GM21360 (cell line): ENCODE measurements at regions not wholly inside any gene's neighbourhood (a gene's known extent, or its start where the extent isn't known, plus 50 kb on each side); places are given as distances from the start of the nearest gene placed in this dataset.

Experiments used
- ATAC-seq: cut with Tn5 transposase; IDR thresholded peaks from one replicate; pipeline ENCODE4 v1.9.1; 2021; ENCODE audit warnings: mild to moderate bottlenecking, moderate library complexity; ENCODE audit not compliant: unreplicated experiment

GRCh38 chr7:118671149-118671548 is 446.6 kb downstream of the ANKRD7 start:
- no peak for ATAC-seq

DNA sequence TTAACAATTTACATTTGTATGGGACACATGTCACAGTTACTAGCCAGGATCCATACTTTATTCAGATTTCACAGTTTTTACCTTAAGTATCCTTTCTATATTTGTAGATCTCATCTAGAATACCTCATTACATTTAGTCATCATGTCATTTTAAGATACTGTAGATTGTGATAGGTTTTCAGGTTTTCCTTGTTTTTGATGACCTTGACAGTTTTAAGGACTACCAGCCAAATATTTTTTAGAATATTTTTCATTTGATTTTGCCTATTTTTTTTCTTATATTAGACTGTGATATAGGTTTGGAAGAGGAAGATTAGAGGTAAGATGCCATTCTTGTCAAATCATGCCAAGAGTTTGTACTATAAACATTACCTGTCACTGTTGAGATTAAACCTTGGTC is 460.3 kb downstream of the ANKRD7 start:
- no peak for ATAC-seq

DNA sequence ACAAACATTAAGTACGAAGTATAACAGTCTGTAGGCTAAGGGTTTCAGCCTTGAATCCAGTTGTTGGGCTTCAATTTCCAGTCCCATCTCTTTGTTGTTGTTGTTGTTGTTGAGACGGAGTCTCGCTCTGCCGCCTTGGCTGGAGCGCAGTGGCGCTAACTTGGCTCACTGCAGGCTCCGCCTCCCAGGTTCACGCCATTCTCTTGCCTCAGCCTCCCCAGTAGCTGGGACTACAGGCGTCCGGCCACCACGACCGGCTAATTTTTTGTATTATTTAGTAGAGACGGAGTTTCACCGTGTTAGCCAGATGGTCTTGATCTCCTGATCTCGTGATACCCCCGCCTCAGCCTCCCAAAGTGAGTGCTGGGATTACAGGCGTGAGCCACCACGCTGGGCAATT is 464.9 kb downstream of the ANKRD7 start:
- ATAC-seq: no peak

GRCh38 chr7:118696879-118697278 is 472.4 kb downstream of the ANKRD7 start:
- ATAC-seq: no peak

GRCh38 chr7:118699222-118699621 is 474.7 kb downstream of the ANKRD7 start:
- ATAC-seq: no peak

- no peak for ATAC-seq
These were observed 484.2 kb downstream of the ANKRD7 start for GRCh38 chr7:118708741-118709140.

DNA sequence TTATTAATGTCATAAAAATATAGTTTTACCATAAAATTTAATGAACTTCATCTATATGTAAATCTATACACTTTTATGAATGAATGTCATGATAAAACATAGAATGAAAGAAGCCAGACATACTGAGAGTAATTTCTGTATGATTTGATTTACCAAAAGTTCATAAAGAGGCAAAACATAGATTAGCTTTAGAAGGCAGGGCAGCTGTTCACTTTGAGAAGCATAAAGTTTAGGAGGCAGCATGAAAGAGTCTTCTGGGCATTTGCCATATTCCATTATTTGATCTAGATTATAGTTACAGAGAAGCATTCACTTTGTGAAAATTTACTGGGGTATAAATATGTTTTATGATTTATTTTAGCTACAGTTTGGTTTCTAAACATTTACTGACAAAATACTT is 487.2 kb downstream of the ANKRD7 start:
- ATAC-seq: no peak

DNA sequence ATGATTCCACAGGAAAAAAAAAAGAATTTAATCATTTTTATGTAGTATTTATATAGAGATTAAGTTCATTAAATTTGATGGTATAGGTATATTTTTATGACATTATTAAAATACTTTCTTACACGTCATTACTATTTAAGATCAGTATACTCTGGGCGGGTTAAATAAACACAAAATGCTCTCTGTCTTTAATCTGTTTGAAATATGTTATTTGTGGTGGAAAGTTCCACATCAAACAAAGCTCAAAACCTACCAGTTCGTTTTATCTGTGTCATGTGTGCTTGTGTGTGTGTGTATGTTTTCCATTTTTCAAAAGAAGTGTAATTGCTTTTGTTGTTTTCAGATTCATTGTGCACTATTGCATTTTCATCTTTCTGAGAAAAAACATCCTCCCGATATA is 488.5 kb downstream of the ANKRD7 start:
- ATAC-seq: no peak

GRCh38 chr7:118720632-118721031 is 496.1 kb downstream of the ANKRD7 start:
- ATAC-seq: no peak

DNA sequence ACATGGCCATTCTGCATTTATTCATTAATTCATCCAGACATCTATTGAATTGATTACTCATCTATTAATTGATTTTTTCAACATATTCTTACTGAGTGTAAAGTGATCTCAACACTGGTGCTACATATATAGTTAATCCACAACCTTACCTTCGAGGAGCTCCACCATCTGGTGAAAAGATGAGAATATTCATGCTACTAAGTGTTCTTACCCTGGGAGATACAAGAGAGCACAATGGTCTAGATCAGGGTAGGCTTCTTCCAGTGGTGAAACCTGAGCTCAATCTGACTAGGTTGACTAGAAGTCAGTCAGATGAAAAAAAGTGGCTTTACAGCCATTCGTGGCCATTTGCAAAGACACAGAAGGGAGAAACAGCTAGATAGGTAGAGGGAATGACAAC is 507.4 kb downstream of the ANKRD7 start:
- ATAC-seq: no peak

DNA sequence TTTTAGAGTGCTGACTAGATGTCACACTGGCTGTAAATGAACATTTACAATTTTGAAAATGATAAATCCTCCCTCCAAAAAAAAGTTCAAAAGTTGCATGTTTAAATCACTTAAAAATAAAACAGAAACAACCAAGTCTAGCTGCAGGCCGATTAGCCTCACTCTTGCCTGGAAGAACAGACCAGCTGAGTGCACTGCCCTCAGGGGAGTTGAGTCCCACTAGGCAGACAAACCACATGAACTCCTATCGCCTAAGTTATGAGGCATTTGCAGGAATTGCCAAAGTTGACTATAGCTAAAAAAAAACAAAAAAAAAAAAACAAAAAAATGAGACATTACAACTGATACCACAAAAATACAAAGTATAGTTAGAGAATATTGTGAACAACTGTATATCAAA is 510.0 kb downstream of the ANKRD7 start:
- no peak for ATAC-seq

- ATAC-seq: no peak
These were observed 510.9 kb downstream of the ANKRD7 start for GRCh38 chr7:118735441-118735840.

- ATAC-seq: no peak
These were observed 513.4 kb downstream of the ANKRD7 start for GRCh38 chr7:118737935-118738334.

DNA sequence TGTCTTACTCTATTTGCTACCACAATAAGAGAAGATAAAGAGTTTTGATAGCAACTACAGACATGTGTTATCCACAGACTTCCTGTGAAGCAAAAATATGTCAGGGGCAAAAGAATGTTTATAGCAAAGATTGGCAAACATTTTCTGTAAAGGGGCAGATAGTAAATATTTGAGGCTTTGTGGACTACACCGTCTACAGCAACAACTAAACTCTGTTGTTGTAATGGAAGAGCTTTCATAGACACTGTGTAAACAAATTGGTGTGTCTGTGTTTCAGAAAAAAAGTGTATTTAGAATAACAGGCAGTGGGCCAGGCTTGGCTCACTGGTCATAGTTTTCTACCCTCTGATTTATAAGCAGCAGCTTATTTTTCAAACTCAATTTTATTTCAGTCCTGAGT is 521.4 kb downstream of the ANKRD7 start:
- no peak for ATAC-seq

DNA sequence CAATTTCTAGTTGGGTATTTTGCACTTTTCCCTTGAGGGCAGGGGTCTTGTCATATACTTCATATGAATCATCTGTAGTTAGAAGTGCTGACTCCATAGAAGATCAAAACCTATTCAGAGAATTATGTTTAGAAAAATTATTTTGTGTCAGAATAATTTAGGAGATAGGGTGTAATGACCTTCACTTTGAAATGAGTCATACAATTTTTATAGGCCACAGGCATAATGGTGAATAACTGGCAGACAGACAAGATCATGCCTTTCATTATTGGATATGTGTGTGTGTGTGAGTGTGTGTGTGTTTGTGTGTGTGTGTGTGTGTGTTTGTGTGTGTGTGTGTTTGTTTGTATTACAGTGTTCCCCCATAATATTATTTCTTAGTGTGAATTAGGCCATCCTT is 523.0 kb downstream of the ANKRD7 start:
- ATAC-seq: no peak

- ATAC-seq: no peak
These were observed 529.0 kb downstream of the ANKRD7 start for GRCh38 chr7:118753479-118753878.

DNA sequence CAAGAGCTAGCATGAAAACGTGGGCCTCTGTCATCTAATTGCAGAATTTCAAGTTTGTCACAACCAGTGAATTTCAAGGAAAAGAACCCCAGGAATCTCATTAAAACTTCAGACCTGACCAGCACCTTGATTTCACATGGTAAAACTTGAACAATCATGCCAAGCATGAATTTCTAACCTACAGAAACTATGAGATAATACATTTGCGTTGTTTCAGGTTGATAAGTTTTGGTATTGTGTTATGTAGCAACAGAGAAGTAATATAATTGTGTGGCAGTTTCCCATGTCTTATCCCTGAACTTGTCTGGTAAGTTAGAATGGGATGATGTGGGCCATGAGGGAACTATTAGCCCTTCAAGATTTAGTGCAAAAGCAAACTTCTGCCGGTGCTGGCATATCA is 530.1 kb downstream of the ANKRD7 start:
- no peak for ATAC-seq

GRCh38 chr7:118755067-118755625 is 530.6 kb downstream of the ANKRD7 start:
- no peak for ATAC-seq

GRCh38 chr7:118757066-118757465 is 532.6 kb downstream of the ANKRD7 start:
- ATAC-seq: no peak

GRCh38 chr7:118758582-118758981 is 534.1 kb downstream of the ANKRD7 start:
- ATAC-seq: no peak

GRCh38 chr7:118759921-118760320 is 535.4 kb downstream of the ANKRD7 start:
- ATAC-seq: no peak

- no peak for ATAC-seq
These were observed 537.9 kb downstream of the ANKRD7 start for GRCh38 chr7:118762451-118762850.

DNA sequence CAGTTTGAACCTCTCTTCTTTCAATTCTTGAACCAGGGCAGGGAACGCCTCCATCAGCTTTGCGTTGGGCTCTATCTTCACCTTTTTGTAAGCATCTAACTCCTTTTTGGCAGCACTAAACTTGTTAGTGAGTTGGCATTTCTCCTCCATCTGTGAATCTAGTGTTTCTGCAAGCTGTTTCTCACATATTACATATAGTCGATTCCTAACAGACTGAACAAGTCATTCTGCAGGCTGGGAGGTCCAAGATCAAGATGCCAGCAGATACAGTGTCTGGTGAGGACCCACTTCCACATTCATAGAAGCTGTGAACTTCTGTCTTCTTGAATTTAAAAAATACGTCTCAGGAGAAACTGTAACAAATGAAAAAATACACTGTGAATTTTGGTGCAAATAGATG is 539.7 kb downstream of the ANKRD7 start:
- ATAC-seq: no peak

DNA sequence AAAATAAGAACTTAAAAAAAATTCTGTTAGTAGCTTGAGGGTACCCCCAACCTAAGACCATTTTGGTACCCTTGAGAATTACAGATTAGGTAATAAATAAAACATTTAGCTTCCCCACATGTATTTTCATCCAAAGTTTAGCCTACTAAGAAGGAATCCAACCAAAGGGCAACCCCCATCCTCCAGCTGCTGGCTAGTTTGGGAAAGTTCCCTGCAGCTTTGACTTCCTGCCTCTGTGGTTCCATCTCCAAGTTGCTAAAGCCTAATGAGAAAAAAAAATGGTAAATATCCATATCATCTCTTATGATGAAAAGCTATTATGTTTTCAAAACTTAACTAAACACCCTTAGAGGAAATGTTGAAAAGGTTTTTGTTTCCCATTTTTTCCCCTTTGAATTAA is 547.2 kb downstream of the ANKRD7 start:
- ATAC-seq: no peak
